Activated CD4-positive, alpha-beta memory T cell treated with anti-CD3 and anti-CD28 coated beads, Interleukin-2, amount 10 ng/mL, durations not matched to agents 7 days and 5 days (primary cell): ENCODE measurements at regions not wholly inside any gene's neighbourhood (a gene's known extent, or its start where the extent isn't known, plus 50 kb on each side); places are given as distances from the start of the nearest gene placed in this dataset.

ENCODE experiments used
- CTCF ChIA-PET: fragments of 350-600 bp; sonication (Branson Sonifier 250); formaldehyde crosslinking; loops from one replicate; lab custom pipeline; 2021; ENCODE audit warnings: antibody characterized with exemption, inconsistent platforms; lab: Charles Lee
- POLR2A ChIA-PET: fragments of 350-600 bp; sonication (Branson Sonifier 250); formaldehyde crosslinking; loops from one replicate; lab custom pipeline; 2021; ENCODE audit warnings: antibody characterized with exemption; lab: Charles Lee
- DNase-seq: peaks from one replicate; pipeline ENCODE4 v3.0.0-alpha.2; 2020
- H3K27ac Mint-ChIP-seq: one replicate; pipeline ENCODE4 v1.8.0; 2021; ENCODE audit warnings: mild to moderate bottlenecking, mixed read lengths
- H3K27me3 Mint-ChIP-seq: one replicate; pipeline ENCODE4 v1.8.0; 2021; ENCODE audit warnings: mixed read lengths
- H3K36me3 Mint-ChIP-seq: one replicate; pipeline ENCODE4 v1.8.0; 2021; ENCODE audit warnings: low read depth, mixed read lengths
- H3K4me1 Mint-ChIP-seq: one replicate; pipeline ENCODE4 v1.8.0; 2021; ENCODE audit warnings: mixed read lengths
- H3K4me3 Mint-ChIP-seq: one replicate; pipeline ENCODE4 v1.8.0; 2021; ENCODE audit warnings: mild to moderate bottlenecking, mixed read lengths
- H3K9me3 Mint-ChIP-seq: one replicate; pipeline ENCODE4 v1.8.0; 2021; ENCODE audit warnings: mixed read lengths

- Mint-ChIP-seq H3K4me1 (no peaks in the 10 kb centered on the region), H3K27ac (no peak overlapping the region), H3K36me3 (no peaks in the 10 kb centered on the region), H3K4me3 (no peak overlapping the region), H3K9me3 (no peaks in the 10 kb centered on the region), H3K27me3 (peaks cover 6% of the 10 kb centered on the region)
- POLR2A ChIA-PET, result no interaction called here
- CTCF ChIA-PET, result no interaction called here
- no peak for DNase-seq
Observed at GRCh38 chr9:71582347-71582746, 186.0 kb downstream of the CEMIP2 start.

GRCh38 chr9:71581101-71581500 lies 187.2 kb downstream of the CEMIP2 start:
- DNase-seq, result no peak

GRCh38 chr9:71571186-71571585 lies 197.1 kb downstream of the CEMIP2 start:
- Mint-ChIP-seq H3K27me3 (peaks cover 19% of the 10 kb centered on the region), H3K27ac (no peak overlapping the region), H3K4me3 (no peak overlapping the region), H3K9me3 (no peaks in the 10 kb centered on the region), H3K4me1 (peaks cover 4% of the 10 kb centered on the region), H3K36me3 (no peaks in the 10 kb centered on the region)
- no peak for DNase-seq
- POLR2A ChIA-PET, result no interaction called here
- CTCF ChIA-PET, result no interaction called here

More at GRCh38 chr9:71581101-71581500, 187.2 kb downstream of the CEMIP2 start:
- no peak overlapping the region for H3K27ac Mint-ChIP-seq
- POLR2A ChIA-PET, result no interaction called here
- CTCF ChIA-PET, result interaction anchor here (0.6 to 0.7 kb wide), 3 partner anchors 133 to 878 kb away, joined by 3 to 4 read pairs (median 4); no protein-coding TSS in a partner anchor
- H3K4me3 Mint-ChIP-seq, result no peak overlapping the region
- no peaks in the 10 kb centered on the region for H3K4me1 Mint-ChIP-seq
- peaks cover 7% of the 10 kb centered on the region for H3K27me3 Mint-ChIP-seq
- H3K36me3 Mint-ChIP-seq, result no peaks in the 10 kb centered on the region
- H3K9me3 Mint-ChIP-seq, result no peaks in the 10 kb centered on the region

- POLR2A ChIA-PET, result no interaction called here
- Mint-ChIP-seq H3K36me3 (no peaks in the 10 kb centered on the region), H3K9me3 (no peaks in the 10 kb centered on the region), H3K4me1 (peaks cover 4% of the 10 kb centered on the region), H3K27ac (no peak overlapping the region), H3K27me3 (peaks cover 24% of the 10 kb centered on the region), H3K4me3 (no peak overlapping the region)
- no peak for DNase-seq
- CTCF ChIA-PET, result no interaction called here
Observed at GRCh38 chr9:71567890-71568289, 200.4 kb downstream of the CEMIP2 start.

GRCh38 chr9:71562140-71562539 lies 206.2 kb downstream of the CEMIP2 start:
- H3K9me3 Mint-ChIP-seq, result no peaks in the 10 kb centered on the region
- no peaks in the 10 kb centered on the region for H3K36me3 Mint-ChIP-seq
- ChIA-PET CTCF (no interaction called here), POLR2A (no interaction called here)
- H3K4me3 Mint-ChIP-seq, result no peak overlapping the region
- DNase-seq, result no peak
- H3K4me1 Mint-ChIP-seq, result no peaks in the 10 kb centered on the region
- H3K27ac Mint-ChIP-seq, result no peak overlapping the region
- H3K27me3 Mint-ChIP-seq, result peaks cover 25% of the 10 kb centered on the region

- no peaks in the 10 kb centered on the region for H3K9me3 Mint-ChIP-seq
- no peaks in the 10 kb centered on the region for H3K4me1 Mint-ChIP-seq
- peaks cover 12% of the 10 kb centered on the region for H3K27me3 Mint-ChIP-seq
- ChIA-PET POLR2A (no interaction called here), CTCF (no interaction called here)
- DNase-seq, result no peak
- H3K4me3 Mint-ChIP-seq, result no peak overlapping the region
- no peaks in the 10 kb centered on the region for H3K36me3 Mint-ChIP-seq
- H3K27ac Mint-ChIP-seq, result no peak overlapping the region
Observed at GRCh38 chr9:71557310-71557709, 211.0 kb downstream of the CEMIP2 start.

GRCh38 chr9:71552480-71552879 lies 215.8 kb downstream of the CEMIP2 start:
- Mint-ChIP-seq H3K9me3 (no peaks in the 10 kb centered on the region), H3K27ac (no peak overlapping the region), H3K36me3 (no peaks in the 10 kb centered on the region), H3K27me3 (peaks cover 36% of the 10 kb centered on the region), H3K4me1 (no peaks in the 10 kb centered on the region), H3K4me3 (no peak overlapping the region)
- CTCF ChIA-PET, result no interaction called here
- POLR2A ChIA-PET, result no interaction called here
- no peak for DNase-seq

- H3K4me3 Mint-ChIP-seq, result no peak overlapping the region
- H3K36me3 Mint-ChIP-seq, result no peaks in the 10 kb centered on the region
- H3K27me3 Mint-ChIP-seq, result peaks cover 39% of the 10 kb centered on the region
- DNase-seq, result no peak
- H3K4me1 Mint-ChIP-seq, result no peaks in the 10 kb centered on the region
- CTCF ChIA-PET, result no interaction called here
- no peaks in the 10 kb centered on the region for H3K9me3 Mint-ChIP-seq
- no peak overlapping the region for H3K27ac Mint-ChIP-seq
- POLR2A ChIA-PET, result no interaction called here
Observed at GRCh38 chr9:71549023-71549422, 219.3 kb downstream of the CEMIP2 start.

- CTCF ChIA-PET, result no interaction called here
- Mint-ChIP-seq H3K4me1 (no peaks in the 10 kb centered on the region), H3K9me3 (no peaks in the 10 kb centered on the region), H3K27me3 (peaks cover 29% of the 10 kb centered on the region), H3K36me3 (no peaks in the 10 kb centered on the region), H3K4me3 (no peak overlapping the region), H3K27ac (no peak overlapping the region)
- DNase-seq, result no peak
- POLR2A ChIA-PET, result no interaction called here
Observed at GRCh38 chr9:71544464-71544863, 223.8 kb downstream of the CEMIP2 start.

- no peak overlapping the region for H3K4me3 Mint-ChIP-seq
- DNase-seq, result no peak
- H3K4me1 Mint-ChIP-seq, result no peaks in the 10 kb centered on the region
- ChIA-PET CTCF (no interaction called here), POLR2A (no interaction called here)
- no peak overlapping the region for H3K27ac Mint-ChIP-seq
- H3K27me3 Mint-ChIP-seq, result peaks cover 17% of the 10 kb centered on the region
- H3K36me3 Mint-ChIP-seq, result no peaks in the 10 kb centered on the region
- no peaks in the 10 kb centered on the region for H3K9me3 Mint-ChIP-seq
Observed at GRCh38 chr9:71541436-71541835, 226.9 kb downstream of the CEMIP2 start.

GRCh38 chr9:71524996-71525580 lies 243.2 kb downstream of the CEMIP2 start:
- POLR2A ChIA-PET, result no interaction called here
- CTCF ChIA-PET, result no interaction called here
- H3K36me3 Mint-ChIP-seq, result no peaks in the 10 kb centered on the region
- H3K9me3 Mint-ChIP-seq, result no peaks in the 10 kb centered on the region
- no peaks in the 10 kb centered on the region for H3K4me1 Mint-ChIP-seq
- DNase-seq, result no peak
- peaks cover 6% of the 10 kb centered on the region for H3K27me3 Mint-ChIP-seq
- no peak overlapping the region for H3K27ac Mint-ChIP-seq
- no peak overlapping the region for H3K4me3 Mint-ChIP-seq

- no peaks in the 10 kb centered on the region for H3K9me3 Mint-ChIP-seq
- DNase-seq, result no peak
- no peaks in the 10 kb centered on the region for H3K36me3 Mint-ChIP-seq
- H3K4me1 Mint-ChIP-seq, result no peaks in the 10 kb centered on the region
- ChIA-PET CTCF (no interaction called here), POLR2A (no interaction called here)
- peaks cover 9% of the 10 kb centered on the region for H3K27me3 Mint-ChIP-seq
- no peak overlapping the region for H3K27ac Mint-ChIP-seq
- no peak overlapping the region for H3K4me3 Mint-ChIP-seq
Observed at GRCh38 chr9:71524516-71524915, 243.8 kb downstream of the CEMIP2 start.

- Mint-ChIP-seq H3K36me3 (no peaks in the 10 kb centered on the region), H3K27me3 (peaks cover 9% of the 10 kb centered on the region), H3K4me3 (no peak overlapping the region), H3K9me3 (no peaks in the 10 kb centered on the region), H3K4me1 (no peaks in the 10 kb centered on the region), H3K27ac (no peak overlapping the region)
- ChIA-PET POLR2A (no interaction called here), CTCF (no interaction called here)
- DNase-seq, result no peak
Observed at GRCh38 chr9:71521132-71521531, 247.2 kb downstream of the CEMIP2 start.

- Mint-ChIP-seq H3K4me3 (no peak overlapping the region), H3K9me3 (no peaks in the 10 kb centered on the region), H3K4me1 (no peaks in the 10 kb centered on the region), H3K27me3 (peaks cover 9% of the 10 kb centered on the region), H3K27ac (no peak overlapping the region), H3K36me3 (no peaks in the 10 kb centered on the region)
- DNase-seq, result no peak
- ChIA-PET CTCF (no interaction called here), POLR2A (no interaction called here)
Observed at GRCh38 chr9:71519098-71519696, 249.1 kb downstream of the CEMIP2 start.
